ENCODE measurements at regions not wholly inside any gene's neighbourhood (a gene's known extent, or its start where the extent isn't known, plus 50 kb on each side); places are given as distances from the start of the nearest gene placed in this dataset.

- TF ChIP-seq NR2C2 (IDR thresholded peaks at IDR 0.05; ENCODE audit: borderline replicate concordance, control insufficient read depth, insufficient read length, low read depth) (no peak), EGR1 (IDR thresholded peaks at IDR 0.05; ENCODE audit: borderline replicate concordance in 1 of 2, low read depth in 2 of 2, low read length in 2 of 2) (no peak), SIN3A (IDR thresholded peaks at IDR 0.05; ENCODE audit: low read depth, low read length) (no peak), ZZZ3 (IDR thresholded peaks at IDR 0.05; ENCODE audit: control insufficient read depth, insufficient read length, low read depth) (no peak), CEBPB (IDR thresholded peaks at IDR 0.05; ENCODE audit: borderline replicate concordance in 1 of 2, low read depth in 2 of 2, low read length in 2 of 2) (no peak), HDGF (IDR thresholded peaks at IDR 0.05) (no peak), RELA (IDR thresholded peaks at IDR 0.05; ENCODE audit: borderline replicate concordance, partially characterized antibody) (no peak)
Observed at GRCh38 chr12:42774238-42774637, 184.7 kb upstream of the PRICKLE1 start (continued).

GRCh38 chr12:42770261-42770660, 180.7 kb upstream of the PRICKLE1 start:
- Histone ChIP-seq H3K4me1 (ENCODE audit: control insufficient read depth, insufficient read depth, low read length) (no peaks in the 10 kb centered on the region), H4K20me1 (ENCODE audit: control insufficient read depth, insufficient read depth) (no peaks in the 10 kb centered on the region), H3K9me3 (replicated peaks; ENCODE audit: control insufficient read depth, insufficient read depth, low read length) (no peaks in the 10 kb centered on the region), H2AFZ (ENCODE audit: control insufficient read depth, low read depth, low read length) (no peak overlapping the region), H3K4me3 (no peak overlapping the region), H3K27ac (ENCODE audit: control insufficient read depth, insufficient read depth) (no peak overlapping the region), H3K27me3 (replicated peaks in 1 of 2; ENCODE audit: control insufficient read depth in 2 of 2, insufficient read depth in 2 of 2, low read length in 1 of 2) (no peaks in the 10 kb centered on the region), H3K9ac (ENCODE audit: control insufficient read depth, insufficient read depth, low read length) (no peak overlapping the region), H3K79me2 (ENCODE audit: control insufficient read depth, insufficient read depth, low read length) (no peaks in the 10 kb centered on the region), H3K4me2 (ENCODE audit: control insufficient read depth, insufficient read depth) (no peak overlapping the region), H3K36me3 (ENCODE audit: control insufficient read depth in 2 of 2, insufficient read depth in 2 of 2, low read length in 1 of 2) (no peaks in the 10 kb centered on the region)
- intact Hi-C loops (cut with micrococcal nuclease; ENCODE audit: unreplicated experiment) (no loop called here), in situ Hi-C loops (cut with MboI) (no loop called here)
- ChIA-PET RAD21 (ENCODE audit: unreplicated experiment) (no interaction called here), POLR2A (no interaction called here), CTCF (no interaction called here), SMC1A (ENCODE audit: uncharacterized antibody, unreplicated experiment) (interaction anchor here (0.6 kb wide), 1 partner anchor 594 kb away, joined by 3 read pairs; no protein-coding TSS in a partner anchor)
- WGBS (ENCODE audit: insufficient coverage, insufficient replicate concordance, low lambda C conversion rate, missing lambda C conversion rate): 13% methylated on average over 3 of the region's 3 CpGs
- FAIRE-seq (no peak), DNase-seq (ENCODE audit: low read depth, low spot score) (no peak), ATAC-seq (no peak)
- BruUV-seq (replicated peaks): no TSS peak
- TF ChIP-seq NFYB (IDR thresholded peaks at IDR 0.05; ENCODE audit: insufficient read depth, low read depth, low read length) (no peak), TCF12 (IDR thresholded peaks at IDR 0.05; ENCODE audit: low read depth, low read length) (no peak), ZSCAN29 (IDR thresholded peaks at IDR 0.05) (no peak), EED (IDR thresholded peaks at IDR 0.05; ENCODE audit: low read depth) (no peak), RELA (IDR thresholded peaks at IDR 0.05; ENCODE audit: borderline replicate concordance, partially characterized antibody) (no peak), ZNF384 (IDR thresholded peaks at IDR 0.05; ENCODE audit: borderline replicate concordance, low read depth, low read length) (no peak), STAT1 (conservative IDR thresholded peaks at IDR 0.05) (no peak), KDM1A (IDR thresholded peaks at IDR 0.05; ENCODE audit: borderline replicate concordance) (no peak), IRF4 (IDR thresholded peaks at IDR 0.05; ENCODE audit: low read depth, low read length) (no peak), ZBTB4 (CRISPR knock-in tag; IDR thresholded peaks at IDR 0.05) (no peak), ZNF622 (IDR thresholded peaks at IDR 0.05) (no peak), POU2F2 (IDR thresholded peaks at IDR 0.05; ENCODE audit: borderline replicate concordance, low read depth, low read length) (no peak), SIX5 (IDR thresholded peaks at IDR 0.05; ENCODE audit: low read depth, low read length, severe bottlenecking) (no peak)

Measured in GM12878 (cell line).